Mesendoderm (in vitro differentiated cells): ENCODE measurements at regions not wholly inside any gene's neighbourhood (a gene's known extent, or its start where the extent isn't known, plus 50 kb on each side); places are given as distances from the start of the nearest gene placed in this dataset.

Source experiments
- DNase-seq: peaks from one replicate; pipeline ENCODE4 v3.0.0; 2013
- H2AK5ac ChIP-seq: 2 replicates; pipeline ENCODE4 v1.6.1; 2013; ENCODE audit warnings: low read length, inconsistent platforms
- H2BK120ac ChIP-seq: 2 replicates; pipeline ENCODE4 v1.6.1; 2013; ENCODE audit warnings: low read depth, mild to moderate bottlenecking, low read length, moderate library complexity, mixed read lengths
- H2BK15ac ChIP-seq: replicated peaks from 2 replicates; pipeline ENCODE4 v1.6.1; 2013; ENCODE audit warnings: low read depth, mild to moderate bottlenecking, moderate library complexity
- H2BK5ac ChIP-seq: 2 replicates; pipeline ENCODE4 v1.6.1; 2013; ENCODE audit warnings: low read length, inconsistent platforms
- H3K18ac ChIP-seq: 2 replicates; pipeline ENCODE4 v1.6.1; 2013; ENCODE audit warnings: mild to moderate bottlenecking, low read length, mixed read lengths
- H3K23ac ChIP-seq: one replicate; pipeline ENCODE4 v1.6.1; 2013; ENCODE audit warnings: low read length
- H3K27ac ChIP-seq: 2 replicates; pipeline ENCODE4 v1.5.1; 2013; ENCODE audit warnings: low read depth, mild to moderate bottlenecking, inconsistent platforms, low read length, moderate library complexity
- H3K27me3 ChIP-seq: 2 replicates; pipeline ENCODE4 v1.6.1; 2013; ENCODE audit warnings: low read length, control low read depth, mild to moderate bottlenecking, inconsistent platforms; ENCODE audit not compliant: insufficient read depth, poor library complexity
- H3K36me3 ChIP-seq: 2 replicates; pipeline ENCODE4 v1.6.1; 2013; ENCODE audit warnings: low read length, inconsistent platforms; ENCODE audit not compliant: control insufficient read depth, insufficient read depth
- H3K4ac ChIP-seq: one replicate; pipeline ENCODE4 v1.6.1; 2013; ENCODE audit warnings: low read depth, mild to moderate bottlenecking, low read length, moderate library complexity
- H3K4me1 ChIP-seq: 2 replicates; pipeline ENCODE4 v1.6.1; 2013; ENCODE audit warnings: low read depth, low read length, inconsistent platforms; ENCODE audit not compliant: control insufficient read depth
- H3K4me2 ChIP-seq: 2 replicates; pipeline ENCODE4 v1.6.1; 2013; ENCODE audit warnings: low read length
- H3K4me3 ChIP-seq: 2 replicates; pipeline ENCODE4 v1.5.1; 2013; ENCODE audit warnings: mild to moderate bottlenecking, low read length
- H3K56ac ChIP-seq: one replicate; pipeline ENCODE4 v1.6.1; 2013; ENCODE audit warnings: low read length
- H3K79me1 ChIP-seq: 2 replicates; pipeline ENCODE4 v1.6.1; 2013; ENCODE audit warnings: low read length, inconsistent platforms
- H3K79me2 ChIP-seq: 2 replicates; pipeline ENCODE4 v1.6.1; 2013; ENCODE audit warnings: mild to moderate bottlenecking, low read length; ENCODE audit not compliant: control insufficient read depth, insufficient read depth
- H3K9ac ChIP-seq: 2 replicates; pipeline ENCODE4 v1.6.1; 2013; ENCODE audit warnings: low read length, inconsistent platforms
- H4K5ac ChIP-seq: one replicate; pipeline ENCODE4 v1.6.1; 2013; ENCODE audit warnings: low read length
- H4K8ac ChIP-seq: one replicate; pipeline ENCODE4 v1.6.1; 2013; ENCODE audit warnings: low read depth, mild to moderate bottlenecking, control low read depth, low read length, moderate library complexity
- WGBS: extraction: QIAGEN DNeasy Blood & Tissue Kit; methylation state at CpG from one replicate; pipeline ENCODE4 v1.1.7; 2013; ENCODE audit warnings: low lambda C conversion rate, missing lambda C conversion rate; ENCODE audit not compliant: insufficient coverage; ENCODE audit errors: extremely low coverage; 5-methylcytosine and 5-hydroxymethylcytosine counted together

GRCh38 chr12:93032758-93033157 is 103.7 kb upstream of the EEA1 start:
- Histone ChIP-seq H4K8ac (no peak overlapping the region), H3K9ac (no peak overlapping the region), H3K4me3 (no peak overlapping the region)

GRCh38 chr12:93033948-93034347 is 104.9 kb upstream of the EEA1 start:
- H4K8ac ChIP-seq = no peak overlapping the region
- H2BK120ac ChIP-seq = no peak overlapping the region
- H3K4ac ChIP-seq = no peak overlapping the region
- no peaks in the 10 kb centered on the region for H3K79me2 ChIP-seq
- no peaks in the 10 kb centered on the region for H3K4me1 ChIP-seq
- H2BK15ac ChIP-seq = no peak overlapping the region
- no peaks in the 10 kb centered on the region for H3K36me3 ChIP-seq
- H3K18ac ChIP-seq = no peak overlapping the region
- no peak overlapping the region for H2AK5ac ChIP-seq
- H4K5ac ChIP-seq = no peak overlapping the region
- no peak overlapping the region for H3K4me2 ChIP-seq
- DNase-seq = no peak
- H3K79me1 ChIP-seq = no peaks in the 10 kb centered on the region
- H3K23ac ChIP-seq = no peak overlapping the region
- no peak overlapping the region for H3K27ac ChIP-seq
- H2BK5ac ChIP-seq = no peak overlapping the region
- WGBS = no CpG with 5 or more reads among the region's 1 CpG
- H3K4me3 ChIP-seq = no peak overlapping the region
- H3K56ac ChIP-seq = no peak overlapping the region
- H3K27me3 ChIP-seq = no peaks in the 10 kb centered on the region
- no peak overlapping the region for H3K9ac ChIP-seq

More at GRCh38 chr12:93032758-93033157, 103.7 kb upstream of the EEA1 start:
- Histone ChIP-seq H3K4me1 (no peaks in the 10 kb centered on the region), H3K27ac (no peak overlapping the region), H3K79me2 (no peaks in the 10 kb centered on the region), H3K4ac (no peak overlapping the region), H2BK120ac (no peak overlapping the region), H3K18ac (no peak overlapping the region), H3K79me1 (no peaks in the 10 kb centered on the region), H3K36me3 (no peaks in the 10 kb centered on the region), H4K5ac (no peak overlapping the region), H2AK5ac (no peak overlapping the region), H3K23ac (no peak overlapping the region), H3K56ac (no peak overlapping the region), H2BK15ac (no peak overlapping the region), H3K27me3 (no peaks in the 10 kb centered on the region), H2BK5ac (no peak overlapping the region), H3K4me2 (no peak overlapping the region)
- no peak for DNase-seq

GRCh38 chr12:93039062-93039461 is 110.0 kb upstream of the EEA1 start:
- no CpG with 5 or more reads among the region's 4 CpGs for WGBS
- H2BK120ac ChIP-seq = no peak overlapping the region

GRCh38 chr12:93039930-93040329 is 110.8 kb upstream of the EEA1 start:
- H3K9ac ChIP-seq = no peak overlapping the region
- no peak overlapping the region for H3K18ac ChIP-seq
- H2BK120ac ChIP-seq = no peak overlapping the region
- no CpG with 5 or more reads among the region's 4 CpGs for WGBS
- H3K36me3 ChIP-seq = no peaks in the 10 kb centered on the region
- H3K79me2 ChIP-seq = no peaks in the 10 kb centered on the region
- no peak for DNase-seq
- H2BK15ac ChIP-seq = no peak overlapping the region
- H4K8ac ChIP-seq = no peak overlapping the region
- no peak overlapping the region for H3K23ac ChIP-seq
- no peak overlapping the region for H3K27ac ChIP-seq
- no peaks in the 10 kb centered on the region for H3K79me1 ChIP-seq
- H3K56ac ChIP-seq = no peak overlapping the region
- H2AK5ac ChIP-seq = no peak overlapping the region
- no peak overlapping the region for H2BK5ac ChIP-seq
- H3K4me3 ChIP-seq = no peak overlapping the region
- H3K27me3 ChIP-seq = no peaks in the 10 kb centered on the region
- H4K5ac ChIP-seq = no peak overlapping the region
- no peaks in the 10 kb centered on the region for H3K4me1 ChIP-seq
- no peak overlapping the region for H3K4me2 ChIP-seq
- H3K4ac ChIP-seq = no peak overlapping the region

More at GRCh38 chr12:93039062-93039461, 110.0 kb upstream of the EEA1 start:
- Histone ChIP-seq H3K23ac (no peak overlapping the region), H3K9ac (no peak overlapping the region), H3K79me2 (no peaks in the 10 kb centered on the region), H3K4me3 (no peak overlapping the region), H3K79me1 (no peaks in the 10 kb centered on the region), H2BK15ac (peak overlapping the region; percentile 96), H3K4me1 (no peaks in the 10 kb centered on the region), H4K5ac (no peak overlapping the region), H3K4ac (no peak overlapping the region), H3K27me3 (no peaks in the 10 kb centered on the region), H3K18ac (no peak overlapping the region), H3K36me3 (no peaks in the 10 kb centered on the region), H3K56ac (no peak overlapping the region), H2BK5ac (no peak overlapping the region), H2AK5ac (no peak overlapping the region), H4K8ac (no peak overlapping the region), H3K4me2 (no peak overlapping the region), H3K27ac (no peak overlapping the region)
- DNase-seq = no peak

GRCh38 chr12:93040367-93040766 is 111.3 kb upstream of the EEA1 start:
- no peak overlapping the region for H2AK5ac ChIP-seq
- H3K4ac ChIP-seq = no peak overlapping the region
- no peak overlapping the region for H3K27ac ChIP-seq
- H3K9ac ChIP-seq = no peak overlapping the region
- H3K79me2 ChIP-seq = no peaks in the 10 kb centered on the region
- H3K4me3 ChIP-seq = no peak overlapping the region
- no peak overlapping the region for H3K18ac ChIP-seq
- no peak overlapping the region for H2BK5ac ChIP-seq
- H2BK120ac ChIP-seq = no peak overlapping the region
- WGBS = no CpG with 5 or more reads among the region's 3 CpGs
- no peak overlapping the region for H3K56ac ChIP-seq
- H4K5ac ChIP-seq = no peak overlapping the region
- H3K4me2 ChIP-seq = no peak overlapping the region
- H3K36me3 ChIP-seq = no peaks in the 10 kb centered on the region
- H3K23ac ChIP-seq = no peak overlapping the region
- H3K27me3 ChIP-seq = no peaks in the 10 kb centered on the region
- H4K8ac ChIP-seq = no peak overlapping the region
- DNase-seq = no peak
- H3K4me1 ChIP-seq = no peaks in the 10 kb centered on the region
- H2BK15ac ChIP-seq = no peak overlapping the region
- H3K79me1 ChIP-seq = no peaks in the 10 kb centered on the region

GRCh38 chr12:93041416-93041815 is 112.3 kb upstream of the EEA1 start:
- H3K9ac ChIP-seq = no peak overlapping the region
- no peak overlapping the region for H3K56ac ChIP-seq
- no peak overlapping the region for H3K18ac ChIP-seq
- no peak overlapping the region for H3K4ac ChIP-seq
- H4K8ac ChIP-seq = no peak overlapping the region
- H2AK5ac ChIP-seq = no peak overlapping the region
- no peak overlapping the region for H2BK5ac ChIP-seq
- H4K5ac ChIP-seq = no peak overlapping the region
- H2BK120ac ChIP-seq = no peak overlapping the region
- H3K23ac ChIP-seq = no peak overlapping the region
- DNase-seq = no peak
- H3K79me1 ChIP-seq = no peaks in the 10 kb centered on the region
- H3K27me3 ChIP-seq = no peaks in the 10 kb centered on the region
- no peaks in the 10 kb centered on the region for H3K36me3 ChIP-seq
- H3K4me3 ChIP-seq = no peak overlapping the region
- H3K4me2 ChIP-seq = no peak overlapping the region
- no peaks in the 10 kb centered on the region for H3K4me1 ChIP-seq
- H3K27ac ChIP-seq = no peak overlapping the region
- H3K79me2 ChIP-seq = no peaks in the 10 kb centered on the region
- H2BK15ac ChIP-seq = no peak overlapping the region
